GM08714 (cell line): ENCODE measurements at regions not wholly inside any gene's neighbourhood (a gene's known extent, or its start where the extent isn't known, plus 50 kb on each side); places are given as distances from the start of the nearest gene placed in this dataset.
"Not testable (repeated sequence)": the region's sequence is repeated elsewhere in the genome, so short reads cannot be mapped to it uniquely, and the experiment has no call there.

ENCODE experiments used
- H3K4me3 ChIP-seq: fragments of 200-500 bp; sonication (Bioruptor generic); 2 replicates; pipeline ENCODE4 v1.5.1; 2014; ENCODE audit warnings: mild to moderate bottlenecking, low read length, inconsistent platforms
- ZNF274 ChIP-seq: IDR thresholded peaks from 2 replicates; pipeline ENCODE4 v1.6.1; 2012; ENCODE audit warnings: mild to moderate bottlenecking, low read depth, low read length

DNA sequence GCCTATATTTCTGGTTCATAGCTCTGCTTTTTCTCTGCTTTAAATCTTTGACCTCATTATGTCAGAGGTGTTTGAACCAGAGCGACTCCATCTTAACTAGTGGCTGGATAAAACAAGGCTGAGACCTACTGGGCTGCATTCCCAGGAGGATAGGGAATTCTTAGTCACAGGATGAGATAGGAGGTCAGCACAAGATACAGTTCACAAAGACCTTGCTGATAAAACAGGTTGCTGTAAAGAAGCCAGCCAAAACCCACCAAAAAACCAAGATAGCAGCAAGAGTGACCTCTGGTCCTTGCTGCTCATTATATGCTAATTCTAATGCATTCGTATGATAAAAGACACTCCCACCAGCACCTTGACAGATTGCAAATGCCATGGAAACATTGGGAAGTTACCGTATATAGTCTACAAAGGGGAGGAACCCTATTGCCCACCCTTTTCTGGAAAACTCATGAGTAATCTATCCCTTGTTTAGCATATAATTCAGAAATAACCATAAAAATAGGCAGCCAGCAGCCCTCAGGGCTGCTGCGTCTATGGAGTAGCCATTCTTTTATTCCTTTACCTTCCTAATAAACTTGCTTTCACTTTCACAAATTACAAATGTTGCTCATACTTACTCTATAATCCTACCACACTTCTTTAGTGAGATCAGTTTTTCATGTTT lies 193.9 kb downstream of the NAF1 start:
- no peak for TF ChIP-seq ZNF274
- H3K4me3 ChIP-seq, result no peak overlapping the region

DNA sequence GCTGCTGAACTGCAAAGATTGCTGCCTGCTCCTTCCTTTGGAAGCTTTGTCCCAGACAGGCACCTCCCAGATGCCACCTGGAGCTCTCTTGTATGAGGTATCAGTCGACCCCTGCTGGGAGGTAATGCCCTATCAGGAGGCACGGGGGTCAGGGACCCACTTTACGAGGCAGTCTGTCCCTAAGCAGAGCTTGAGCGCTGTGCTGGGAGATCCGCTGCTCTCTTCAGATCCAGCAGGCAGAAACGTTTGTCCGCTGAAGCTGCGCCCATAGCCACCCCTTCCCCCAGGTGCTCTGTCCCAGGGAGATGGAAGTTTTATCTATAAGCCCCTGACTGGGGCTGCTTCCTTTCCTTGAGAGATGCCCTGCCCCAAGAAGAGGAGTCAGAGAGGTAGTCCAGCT lies 197.5 kb downstream of the NAF1 start:
- no peak for TF ChIP-seq ZNF274
- H3K4me3 ChIP-seq, result no peak overlapping the region

- not testable (repeated sequence) for H3K4me3 ChIP-seq
Measured at GRCh38 chr4:162965978-162966377, 200.7 kb downstream of the NAF1 start.

DNA sequence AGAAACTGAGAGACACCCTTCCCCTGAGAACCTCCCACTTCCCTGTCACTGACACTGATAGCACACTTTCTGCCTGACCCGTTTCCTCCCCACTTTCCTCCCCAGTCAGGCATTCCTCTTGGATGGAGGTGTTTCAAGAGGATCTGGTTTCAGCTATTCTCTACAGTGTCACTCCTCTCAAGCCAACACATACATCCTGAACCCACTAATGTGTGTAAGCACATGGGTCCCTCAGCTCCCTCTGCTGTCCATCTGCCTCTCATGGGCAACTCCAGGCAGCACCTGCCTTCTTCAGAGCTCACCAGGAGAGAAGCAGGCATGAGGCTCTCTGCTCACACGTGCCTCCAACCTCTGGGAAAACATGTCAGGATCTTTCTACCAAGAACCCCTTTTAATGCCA lies 207.6 kb downstream of the NAF1 start:
- no peak for TF ChIP-seq ZNF274

GRCh38 chr4:162957521-162958143 lies 209.1 kb downstream of the NAF1 start:
- no peak for TF ChIP-seq ZNF274
- no peak overlapping the region for H3K4me3 ChIP-seq

More for the DNA sequence above, 207.6 kb downstream of the NAF1 start:
- H3K4me3 ChIP-seq, result no peak overlapping the region

GRCh38 chr4:162954976-162955375 lies 211.7 kb downstream of the NAF1 start:
- no peak for TF ChIP-seq ZNF274
- no peak overlapping the region for H3K4me3 ChIP-seq

DNA sequence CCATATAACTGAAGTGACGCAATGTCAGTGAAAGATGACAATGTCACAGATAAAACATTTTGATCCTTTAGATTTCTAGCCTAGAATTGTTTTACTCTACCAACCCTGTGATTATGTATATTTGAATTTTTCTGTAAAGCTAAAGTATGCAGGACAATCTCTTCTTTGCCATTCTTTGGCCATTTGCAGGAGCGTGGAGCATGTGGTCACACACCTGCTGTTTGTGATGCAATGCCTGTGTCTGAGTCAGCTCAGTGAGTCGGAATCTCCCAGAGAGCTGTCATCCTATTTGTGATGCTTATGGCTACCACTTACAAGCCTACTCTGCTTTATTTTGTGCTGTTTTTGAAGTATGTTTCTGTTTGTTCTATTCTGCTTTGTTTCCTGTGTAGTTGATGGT lies 214.5 kb downstream of the NAF1 start:
- H3K4me3 ChIP-seq, result no peak overlapping the region
- TF ChIP-seq ZNF274, result no peak

DNA sequence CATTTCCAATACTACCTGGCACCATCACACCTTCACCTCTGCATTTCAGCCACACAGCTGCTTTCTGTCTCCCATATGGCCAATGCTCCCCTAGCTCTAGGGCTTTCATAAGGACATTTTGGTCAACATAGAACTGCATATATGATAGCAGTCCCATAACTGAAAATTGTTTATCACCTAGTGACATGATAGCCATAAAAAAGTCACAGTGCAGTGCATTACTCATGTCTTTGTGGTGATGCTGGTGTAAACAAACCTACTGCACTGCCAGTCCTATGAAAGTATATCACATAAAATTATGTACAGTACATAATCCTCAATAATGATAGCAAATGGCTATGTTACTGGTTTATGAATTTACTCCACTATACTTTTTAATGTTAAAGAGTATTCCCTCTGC lies 221.0 kb downstream of the NAF1 start:
- TF ChIP-seq ZNF274, result no peak

GRCh38 chr4:162943263-162943662 lies 223.4 kb downstream of the NAF1 start:
- no peak overlapping the region for H3K4me3 ChIP-seq
- TF ChIP-seq ZNF274, result no peak

More for the DNA sequence above, 221.0 kb downstream of the NAF1 start:
- no peak overlapping the region for H3K4me3 ChIP-seq

- TF ChIP-seq ZNF274, result no peak
- H3K4me3 ChIP-seq, result no peak overlapping the region
Measured at GRCh38 chr4:162938738-162939485, 227.8 kb downstream of the NAF1 start.

DNA sequence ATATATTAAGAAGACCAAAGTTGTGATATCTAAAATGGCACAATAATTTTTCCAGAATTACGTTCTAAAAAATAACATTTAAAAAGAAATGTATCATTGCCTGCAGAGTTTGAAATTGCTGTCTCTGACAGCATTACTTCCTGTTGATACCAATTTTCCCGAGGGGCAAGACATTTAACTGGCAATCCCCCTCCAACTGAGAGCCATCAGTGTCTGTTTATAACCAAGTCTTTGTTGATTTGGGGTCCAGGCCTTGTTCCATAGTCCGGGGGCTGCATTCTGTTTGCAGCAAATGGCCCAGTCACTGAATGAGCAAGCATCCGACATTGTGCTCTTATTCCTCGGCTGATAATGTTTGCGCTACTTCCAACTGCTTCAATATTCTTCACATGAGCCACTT lies 231.5 kb downstream of the NAF1 start:
- no peak for TF ChIP-seq ZNF274
- no peak overlapping the region for H3K4me3 ChIP-seq

DNA sequence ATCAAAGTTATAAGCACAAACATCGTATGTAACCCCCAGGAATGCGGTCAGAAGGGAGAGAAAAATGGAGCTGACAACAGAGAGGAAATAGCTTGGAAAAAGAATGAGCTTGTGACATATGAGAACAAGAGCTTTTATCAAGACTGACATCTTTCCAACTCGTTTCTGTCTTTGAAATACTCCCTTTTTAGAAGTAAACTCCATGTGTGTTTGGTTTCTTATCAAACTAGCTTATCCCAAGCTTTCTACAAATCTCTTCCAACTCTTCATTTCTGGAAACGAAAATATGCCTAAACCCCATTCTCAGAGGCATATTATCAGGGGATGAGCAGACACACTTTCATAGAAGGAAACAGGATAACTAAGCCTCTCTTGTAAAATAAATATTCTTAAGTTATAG lies 235.4 kb downstream of the NAF1 start:
- H3K4me3 ChIP-seq, result no peak overlapping the region
- TF ChIP-seq ZNF274, result no peak

GRCh38 chr4:162921178-162921785 lies 245.4 kb downstream of the NAF1 start:
- no peak overlapping the region for H3K4me3 ChIP-seq
- TF ChIP-seq ZNF274, result no peak

DNA sequence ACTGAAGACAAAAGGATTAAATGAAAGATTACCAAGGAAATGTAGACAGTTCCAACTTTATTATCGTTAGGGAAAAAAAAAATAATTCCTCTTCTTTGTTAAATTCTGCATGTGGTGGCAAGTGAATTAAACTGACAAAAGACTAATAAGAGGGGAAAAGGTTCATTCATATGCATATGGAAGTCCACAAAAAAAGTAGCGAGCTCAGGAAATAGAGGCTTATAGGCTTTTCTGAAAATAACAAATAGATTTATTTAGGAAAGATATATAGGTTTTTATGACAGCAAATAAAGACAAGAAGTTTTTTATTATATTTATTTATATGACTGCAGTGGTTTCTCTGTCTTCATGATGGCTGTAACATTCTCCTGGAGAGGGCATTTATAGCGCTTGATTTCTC lies 246.0 kb downstream of the NAF1 start:
- no peak for TF ChIP-seq ZNF274
- H3K4me3 ChIP-seq, result no peak overlapping the region

DNA sequence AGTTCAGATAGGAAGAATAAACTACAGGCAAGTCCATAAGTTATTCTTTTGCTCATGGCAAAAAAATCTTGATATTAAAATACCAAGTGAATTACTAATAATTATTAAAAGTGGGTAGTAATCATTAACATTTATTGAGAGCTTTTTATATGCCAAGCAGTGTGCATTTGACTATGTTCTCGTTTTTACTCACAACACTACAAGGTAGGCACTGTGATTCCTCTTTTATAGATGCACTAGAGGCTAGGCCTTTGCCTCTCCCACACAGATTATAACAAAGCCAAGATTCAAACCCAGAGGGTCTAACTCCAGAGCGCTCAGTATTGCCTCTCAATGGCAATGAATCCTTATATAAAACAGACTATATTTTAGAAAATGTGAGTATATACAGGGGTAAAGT lies 254.2 kb downstream of the NAF1 start:
- TF ChIP-seq ZNF274, result no peak

GRCh38 chr4:162911349-162911748 lies 255.3 kb downstream of the NAF1 start:
- no peak overlapping the region for H3K4me3 ChIP-seq
- TF ChIP-seq ZNF274, result no peak

More for the DNA sequence above, 254.2 kb downstream of the NAF1 start:
- no peak overlapping the region for H3K4me3 ChIP-seq
